ENCODE measurements at regions not wholly inside any gene's neighbourhood (a gene's known extent, or its start where the extent isn't known, plus 50 kb on each side); places are given as distances from the start of the nearest gene placed in this dataset.

GRCh38 chr6:56005426-56005825 lies 130.0 kb upstream of the BMP5 start:
- no peak overlapping the region for H3K4me3 ChIP-seq (ENCODE audit: low read depth, low read length)
- DNase-seq (ENCODE audit: low read depth): peak; percentile 15
- no peak; the same call in 1 of the 2 replicates for TF ChIP-seq MAX (IDR thresholded peaks at IDR 0.05; ENCODE audit: low read depth, low read length)
- TF ChIP-seq MYC (IDR thresholded peaks at IDR 0.05; ENCODE audit: low read depth, low read length): no peak
- TF ChIP-seq POLR2A (IDR thresholded peaks at IDR 0.05; ENCODE audit: extremely low read depth, insufficient read length): no peak
- TF ChIP-seq, protein P1, sequence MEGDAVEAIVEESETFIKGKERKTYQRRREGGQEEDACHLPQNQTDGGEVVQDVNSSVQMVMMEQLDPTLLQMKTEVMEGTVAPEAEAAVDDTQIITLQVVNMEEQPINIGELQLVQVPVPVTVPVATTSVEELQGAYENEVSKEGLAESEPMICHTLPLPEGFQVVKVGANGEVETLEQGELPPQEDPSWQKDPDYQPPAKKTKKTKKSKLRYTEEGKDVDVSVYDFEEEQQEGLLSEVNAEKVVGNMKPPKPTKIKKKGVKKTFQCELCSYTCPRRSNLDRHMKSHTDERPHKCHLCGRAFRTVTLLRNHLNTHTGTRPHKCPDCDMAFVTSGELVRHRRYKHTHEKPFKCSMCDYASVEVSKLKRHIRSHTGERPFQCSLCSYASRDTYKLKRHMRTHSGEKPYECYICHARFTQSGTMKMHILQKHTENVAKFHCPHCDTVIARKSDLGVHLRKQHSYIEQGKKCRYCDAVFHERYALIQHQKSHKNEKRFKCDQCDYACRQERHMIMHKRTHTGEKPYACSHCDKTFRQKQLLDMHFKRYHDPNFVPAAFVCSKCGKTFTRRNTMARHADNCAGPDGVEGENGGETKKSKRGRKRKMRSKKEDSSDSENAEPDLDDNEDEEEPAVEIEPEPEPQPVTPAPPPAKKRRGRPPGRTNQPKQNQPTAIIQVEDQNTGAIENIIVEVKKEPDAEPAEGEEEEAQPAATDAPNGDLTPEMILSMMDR (IDR thresholded peaks at IDR 0.05; ENCODE audit: low read depth, low read length): no peak

DNA sequence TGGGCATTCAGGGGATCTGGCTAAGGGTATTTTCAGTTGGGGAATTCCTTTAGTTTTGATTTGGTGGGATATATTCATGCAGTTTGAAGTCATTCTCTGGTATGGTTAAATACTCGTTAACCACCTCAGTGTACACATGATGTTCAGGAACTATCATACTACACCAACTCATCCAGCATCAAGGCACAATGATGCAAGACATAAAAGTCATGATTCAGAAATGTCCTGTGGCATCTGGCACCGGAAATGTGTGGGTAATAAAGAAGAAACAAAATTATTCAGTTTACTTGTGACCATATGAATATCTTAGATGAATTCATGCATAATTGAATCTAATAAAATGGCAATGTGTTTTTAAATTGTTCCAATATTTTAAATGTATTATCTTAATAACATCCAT lies 129.0 kb upstream of the BMP5 start:
- TF ChIP-seq MAX (IDR thresholded peaks at IDR 0.05; ENCODE audit: low read depth, low read length) (no peak), MYC (IDR thresholded peaks at IDR 0.05; ENCODE audit: low read depth, low read length) (no peak), POLR2A (IDR thresholded peaks at IDR 0.05; ENCODE audit: extremely low read depth, insufficient read length) (no peak)
- TF ChIP-seq, protein P1 (IDR thresholded peaks at IDR 0.05; ENCODE audit: low read depth, low read length): no peak
- no peak overlapping the region for H3K4me3 ChIP-seq (ENCODE audit: low read depth, low read length)
- peak; percentile 46 for DNase-seq (ENCODE audit: low read depth)

GRCh38 chr6:56003616-56004015 lies 128.2 kb upstream of the BMP5 start:
- no peak overlapping the region for H3K4me3 ChIP-seq (ENCODE audit: low read depth, low read length)
- TF ChIP-seq POLR2A (IDR thresholded peaks at IDR 0.05; ENCODE audit: extremely low read depth, insufficient read length): no peak
- DNase-seq (ENCODE audit: low read depth): no peak

DNA sequence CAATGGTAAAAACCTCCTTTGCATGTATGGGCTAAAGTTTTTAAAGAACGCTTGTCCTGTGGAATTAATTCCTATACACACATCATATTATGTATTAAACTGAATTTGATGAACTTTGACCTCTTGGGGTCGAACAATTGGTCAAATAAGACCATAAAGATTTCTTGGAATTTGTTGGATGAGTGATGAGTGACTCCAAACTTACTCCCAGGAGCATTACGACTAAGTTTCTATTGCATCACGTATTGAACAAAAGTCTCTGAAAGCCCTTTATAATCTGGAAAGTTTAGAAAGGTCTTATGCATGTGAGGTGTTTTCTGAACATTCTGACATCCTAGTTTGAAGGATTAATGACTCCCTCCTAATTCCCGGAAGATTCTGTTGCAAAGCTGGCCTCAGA lies 126.9 kb upstream of the BMP5 start:
- DNase-seq (ENCODE audit: low read depth): no peak
- H3K4me3 ChIP-seq (ENCODE audit: low read depth, low read length): no peak overlapping the region
- TF ChIP-seq, protein P1 (IDR thresholded peaks at IDR 0.05; ENCODE audit: low read depth, low read length): no peak
- TF ChIP-seq POLR2A (IDR thresholded peaks at IDR 0.05; ENCODE audit: extremely low read depth, insufficient read length) (no peak), MYC (IDR thresholded peaks at IDR 0.05; ENCODE audit: low read depth, low read length) (no peak), MAX (IDR thresholded peaks at IDR 0.05; ENCODE audit: low read depth, low read length) (no peak)

DNA sequence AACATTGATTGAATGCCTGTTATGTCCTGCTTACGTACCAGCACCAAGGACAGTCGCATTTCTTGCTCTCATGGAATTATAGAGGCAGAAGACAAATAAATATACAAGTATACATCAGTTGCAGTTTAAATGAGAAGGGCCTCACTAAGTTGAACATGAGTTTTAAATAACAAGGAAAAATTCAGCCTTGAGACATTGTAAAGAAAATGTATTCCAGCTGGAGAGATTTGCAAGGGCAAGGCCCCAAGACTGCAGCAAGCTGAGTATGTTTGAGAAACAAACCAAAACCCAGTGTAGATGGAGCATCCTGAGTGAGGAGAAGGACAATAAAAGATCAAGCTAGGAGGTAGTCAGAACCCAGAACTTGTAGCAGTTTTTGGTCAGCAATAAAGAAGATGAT lies 123.2 kb upstream of the BMP5 start:
- TF ChIP-seq, protein P1 (IDR thresholded peaks at IDR 0.05; ENCODE audit: low read depth, low read length): no peak
- TF ChIP-seq POLR2A (IDR thresholded peaks at IDR 0.05; ENCODE audit: extremely low read depth, insufficient read length): no peak
- H3K4me3 ChIP-seq (ENCODE audit: low read depth, low read length): no peak overlapping the region
- no peak for DNase-seq (ENCODE audit: low read depth)

DNA sequence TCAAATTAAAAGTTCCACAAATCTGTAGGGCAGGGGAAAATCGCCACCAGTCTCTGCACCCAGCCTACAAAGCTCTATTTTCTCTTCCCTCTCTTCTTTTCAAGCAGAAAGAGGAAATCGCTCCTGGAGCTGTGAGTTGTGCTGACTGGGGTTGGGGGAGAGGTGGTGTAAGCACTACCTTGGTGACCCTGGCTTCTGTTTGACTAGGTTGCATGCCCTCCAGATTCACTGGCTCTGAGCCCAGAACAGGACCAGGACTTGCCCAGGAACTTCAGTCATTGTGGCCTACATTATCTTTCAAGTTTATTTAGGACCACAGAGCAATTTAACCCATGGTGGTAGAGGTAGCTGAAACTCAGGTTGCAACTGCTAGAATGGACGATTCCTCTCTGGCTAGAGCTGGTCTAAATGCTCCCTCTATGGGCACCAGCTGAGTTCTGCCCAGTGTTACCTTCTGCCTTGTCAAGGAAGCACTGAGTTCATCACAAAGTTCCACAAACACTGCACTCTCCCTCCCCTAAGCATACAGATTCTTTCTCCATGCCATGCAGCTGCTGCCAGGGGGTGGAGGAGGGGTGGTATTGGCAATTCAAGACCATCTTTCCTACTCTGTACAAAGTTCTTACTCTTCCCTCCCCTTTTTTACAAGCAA lies 122.0 kb upstream of the BMP5 start:
- no peak overlapping the region for H3K4me3 ChIP-seq (ENCODE audit: low read depth, low read length)
- TF ChIP-seq, protein P1 (IDR thresholded peaks at IDR 0.05; ENCODE audit: low read depth, low read length): no peak
- TF ChIP-seq MYC (IDR thresholded peaks at IDR 0.05; ENCODE audit: low read depth, low read length) (no peak), POLR2A (IDR thresholded peaks at IDR 0.05; ENCODE audit: extremely low read depth, insufficient read length) (no peak), MAX (IDR thresholded peaks at IDR 0.05; ENCODE audit: low read depth, low read length) (no peak)
- DNase-seq (ENCODE audit: low read depth): no peak

Data from NB4 (cell line).